ENCODE measurements at regions not wholly inside any gene's neighbourhood (a gene's known extent, or its start where the extent isn't known, plus 50 kb on each side); places are given as distances from the start of the nearest gene placed in this dataset.

DNA sequence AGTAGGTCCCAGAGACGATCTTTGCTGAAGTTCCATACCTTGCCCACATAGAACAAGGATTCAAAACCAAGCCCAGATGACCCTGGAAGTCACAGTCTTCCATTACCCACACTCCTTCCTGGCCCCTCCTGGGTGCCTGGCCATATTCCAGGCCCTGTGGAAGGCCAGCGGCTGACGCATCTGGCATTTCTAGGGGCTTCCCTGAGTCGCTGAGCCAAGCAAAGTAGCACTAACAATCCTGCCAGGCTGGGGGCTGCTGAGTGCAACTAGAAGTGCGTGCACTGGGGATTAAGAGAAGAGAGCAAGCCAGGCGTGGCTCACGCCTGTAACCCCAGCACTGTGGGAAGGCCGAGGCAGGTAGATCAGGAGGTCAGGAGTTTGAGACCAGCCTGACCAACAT, 175.2 kb upstream of the CPEB2 start:
- Histone ChIP-seq H2AFZ (ENCODE audit: control insufficient read depth, low read length) (no peak overlapping the region), H3K36me3 (ENCODE audit: control insufficient read depth in 2 of 2, extremely low read depth in 1 of 2, insufficient read depth in 2 of 2, low read length in 2 of 2) (no peaks in the 10 kb centered on the region), H3K9ac (ENCODE audit: control insufficient read depth, extremely low read depth, insufficient read depth, low read length) (no peak overlapping the region), H3K4me3 (ENCODE audit: control insufficient read depth in 2 of 3, extremely low read depth in 1 of 3, insufficient read depth in 2 of 3, low read depth in 1 of 3, low read length in 3 of 3) (no peak overlapping the region), H3K9me3 (ENCODE audit: control insufficient read depth, low read depth, low read length) (no peaks in the 10 kb centered on the region), H3K4me1 (ENCODE audit: control insufficient read depth, extremely low read depth, insufficient read depth, low read length) (no peaks in the 10 kb centered on the region), H3K4me2 (ENCODE audit: control insufficient read depth, extremely low read depth, insufficient read depth, low read depth, low read length) (no peak overlapping the region), H3K27ac (ENCODE audit: control insufficient read depth, insufficient read depth, low read length) (no peak overlapping the region), H3K79me2 (ENCODE audit: control insufficient read depth, insufficient read depth, low read length) (no peaks in the 10 kb centered on the region), H3K9me1 (ENCODE audit: control insufficient read depth, extremely low read depth, insufficient read depth, low read length) (no peaks in the 10 kb centered on the region), H3K27me3 (ENCODE audit: control insufficient read depth, extremely low read depth, insufficient read depth, low read length) (no peaks in the 10 kb centered on the region), H4K20me1 (ENCODE audit: control insufficient read depth, extremely low read depth, insufficient read depth, low read length) (no peaks in the 10 kb centered on the region)
- TF ChIP-seq, protein P1, sequence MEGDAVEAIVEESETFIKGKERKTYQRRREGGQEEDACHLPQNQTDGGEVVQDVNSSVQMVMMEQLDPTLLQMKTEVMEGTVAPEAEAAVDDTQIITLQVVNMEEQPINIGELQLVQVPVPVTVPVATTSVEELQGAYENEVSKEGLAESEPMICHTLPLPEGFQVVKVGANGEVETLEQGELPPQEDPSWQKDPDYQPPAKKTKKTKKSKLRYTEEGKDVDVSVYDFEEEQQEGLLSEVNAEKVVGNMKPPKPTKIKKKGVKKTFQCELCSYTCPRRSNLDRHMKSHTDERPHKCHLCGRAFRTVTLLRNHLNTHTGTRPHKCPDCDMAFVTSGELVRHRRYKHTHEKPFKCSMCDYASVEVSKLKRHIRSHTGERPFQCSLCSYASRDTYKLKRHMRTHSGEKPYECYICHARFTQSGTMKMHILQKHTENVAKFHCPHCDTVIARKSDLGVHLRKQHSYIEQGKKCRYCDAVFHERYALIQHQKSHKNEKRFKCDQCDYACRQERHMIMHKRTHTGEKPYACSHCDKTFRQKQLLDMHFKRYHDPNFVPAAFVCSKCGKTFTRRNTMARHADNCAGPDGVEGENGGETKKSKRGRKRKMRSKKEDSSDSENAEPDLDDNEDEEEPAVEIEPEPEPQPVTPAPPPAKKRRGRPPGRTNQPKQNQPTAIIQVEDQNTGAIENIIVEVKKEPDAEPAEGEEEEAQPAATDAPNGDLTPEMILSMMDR (optimal IDR thresholded peaks at IDR 0.05 in 1 of 3, IDR thresholded peaks at IDR 0.05 in 1 of 3, conservative IDR thresholded peaks at IDR 0.05 in 1 of 3; ENCODE audit: extremely low read depth in 1 of 3, insufficient read depth in 2 of 3, low read length in 3 of 3), result no peak
- no peak for TF ChIP-seq EZH2 (IDR thresholded peaks at IDR 0.05; ENCODE audit: low read length)
- DNase-seq (ENCODE audit: low read depth, low spot score) (no peak), FAIRE-seq (no peak)
- dilution Hi-C loops (cut with MboI; ENCODE audit: extremely low pct_ligation_motif_present, low sequenced_read_pairs), result no loop called here

DNA sequence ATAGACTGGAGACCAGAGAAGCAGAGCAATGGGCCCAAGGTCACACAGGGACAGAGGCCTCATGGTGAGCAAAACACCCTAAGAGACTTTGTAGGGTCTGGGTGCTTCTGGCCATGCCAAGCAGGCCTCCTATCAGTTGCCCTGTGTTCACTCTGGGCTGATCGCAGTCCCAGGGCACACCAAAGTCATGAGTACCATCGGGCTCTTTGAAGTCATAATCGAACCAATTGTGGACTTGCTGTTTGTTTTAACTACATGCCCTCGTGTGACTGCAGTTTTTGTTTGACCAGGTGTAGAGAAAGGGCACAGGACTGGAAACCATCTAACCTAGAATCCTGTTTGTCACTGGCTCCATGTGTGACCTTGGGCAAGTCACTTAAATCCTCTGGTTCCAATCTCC, 172.5 kb upstream of the CPEB2 start:
- no peak for FAIRE-seq
- H3K36me3 ChIP-seq (ENCODE audit: control insufficient read depth in 2 of 2, extremely low read depth in 1 of 2, insufficient read depth in 2 of 2, low read length in 2 of 2), result no peaks in the 10 kb centered on the region
- no peaks in the 10 kb centered on the region for H3K9me3 ChIP-seq (ENCODE audit: control insufficient read depth, low read depth, low read length)
- no peaks in the 10 kb centered on the region for H3K9me1 ChIP-seq (ENCODE audit: control insufficient read depth, extremely low read depth, insufficient read depth, low read length)
- dilution Hi-C loops (cut with MboI; ENCODE audit: extremely low pct_ligation_motif_present, low sequenced_read_pairs), result no loop called here
- no peak overlapping the region for H3K27ac ChIP-seq (ENCODE audit: control insufficient read depth, insufficient read depth, low read length)
- TF ChIP-seq EZH2 (IDR thresholded peaks at IDR 0.05; ENCODE audit: low read length), result no peak
- TF ChIP-seq, protein P1 (optimal IDR thresholded peaks at IDR 0.05 in 1 of 3, IDR thresholded peaks at IDR 0.05 in 1 of 3, conservative IDR thresholded peaks at IDR 0.05 in 1 of 3; ENCODE audit: extremely low read depth in 1 of 3, insufficient read depth in 2 of 3, low read length in 3 of 3), result no peak
- DNase-seq (ENCODE audit: low read depth, low spot score), result no peak
- no peak overlapping the region for H3K4me2 ChIP-seq (ENCODE audit: control insufficient read depth, extremely low read depth, insufficient read depth, low read depth, low read length)
- H3K79me2 ChIP-seq (ENCODE audit: control insufficient read depth, insufficient read depth, low read length), result no peaks in the 10 kb centered on the region
- H3K27me3 ChIP-seq (ENCODE audit: control insufficient read depth, extremely low read depth, insufficient read depth, low read length), result no peaks in the 10 kb centered on the region
- no peaks in the 10 kb centered on the region for H4K20me1 ChIP-seq (ENCODE audit: control insufficient read depth, extremely low read depth, insufficient read depth, low read length)
- no peak overlapping the region for H3K9ac ChIP-seq (ENCODE audit: control insufficient read depth, extremely low read depth, insufficient read depth, low read length)
- H2AFZ ChIP-seq (ENCODE audit: control insufficient read depth, low read length), result no peak overlapping the region
- no peaks in the 10 kb centered on the region for H3K4me1 ChIP-seq (ENCODE audit: control insufficient read depth, extremely low read depth, insufficient read depth, low read length)
- H3K4me3 ChIP-seq (ENCODE audit: control insufficient read depth in 2 of 3, extremely low read depth in 1 of 3, insufficient read depth in 2 of 3, low read depth in 1 of 3, low read length in 3 of 3), result no peak overlapping the region
